Lung (tissue), 11 donors: ENCODE measurements at regions not wholly inside any gene's neighbourhood (a gene's known extent, or its start where the extent isn't known, plus 50 kb on each side); places are given as distances from the start of the nearest gene placed in this dataset.
A peak's percentile ranks its signal among the peaks of the same experiment; 100 is the strongest.

ENCODE experiments used
- ATAC-seq: fragments of 200-7000 bp; cut with Tn5 transposase; one replicate; pipeline ENCODE4 v1.9.1; 2020; ENCODE audit warnings: moderate number of reproducible peaks; ENCODE audit not compliant: insufficient read depth, low FRiP score
- DNase-seq, 3 donors: peaks; one replicate each; pipeline ENCODE4 v3.0.0-alpha.2; 2013 to 2017
- H3K27ac ChIP-seq, 2 donors: one replicate each; pipeline ENCODE4 v1.5.1; 2013; ENCODE audit warnings: mild to moderate bottlenecking in 2 of 2, moderate library complexity in 2 of 2, control low read depth in 1 of 2, inconsistent platforms in 1 of 2, low read depth in 1 of 2, low read length in 1 of 2
- H3K27me3 ChIP-seq, 3 donors: one replicate each; pipeline ENCODE4 v1.5.1; 2013; ENCODE audit warnings: low read length in 2 of 3; ENCODE audit not compliant: control insufficient read depth in 3 of 3, insufficient read depth in 3 of 3
- H3K36me3 ChIP-seq, 4 donors: one replicate each; pipeline ENCODE4 v1.5.1; 2013; ENCODE audit warnings: low read length in 4 of 4, mild to moderate bottlenecking in 1 of 4, moderate library complexity in 1 of 4; ENCODE audit not compliant: control insufficient read depth in 4 of 4, insufficient read depth in 4 of 4
- H3K4me1 ChIP-seq, 5 donors: one replicate each; pipeline ENCODE4 v1.5.1; 2013; ENCODE audit warnings: low read length in 5 of 5, mild to moderate bottlenecking in 2 of 5, moderate library complexity in 1 of 5; ENCODE audit not compliant: control insufficient read depth in 5 of 5, insufficient read depth in 5 of 5
- H3K4me3 ChIP-seq: one replicate; pipeline ENCODE4 v1.5.1; 2013; ENCODE audit warnings: mild to moderate bottlenecking, control low read depth, moderate library complexity
- H3K9ac ChIP-seq, 2 donors: one replicate each; pipeline ENCODE4 v1.5.1; 2013; ENCODE audit warnings: low read length in 2 of 2, control low read depth in 1 of 2; ENCODE audit not compliant: insufficient read depth in 1 of 2
- H3K9me3 ChIP-seq, 4 donors: one replicate each; pipeline ENCODE4 v1.5.1; 2013; ENCODE audit warnings: low read length in 3 of 4, mild to moderate bottlenecking in 1 of 4, moderate library complexity in 1 of 4; ENCODE audit not compliant: control insufficient read depth in 4 of 4, insufficient read depth in 3 of 4
- CTCF ChIP-seq: IDR thresholded peaks from 2 replicates; pipeline ENCODE4 v1.5.1; 2012; ENCODE audit warnings: mild to moderate bottlenecking; ENCODE audit errors: control extremely low read depth, extremely low read depth
- WGBS, 2 donors: extraction: QIAGEN DNeasy Blood & Tissue Kit; methylation state at CpG; one replicate each; pipeline ENCODE4 v1.1.7; 2013; 5-methylcytosine and 5-hydroxymethylcytosine counted together
- donor health status: control.
- donor health status: control.
- donor health status: Bipolar disorder and iron deficiency.
- donor health status: healthy.
- donor health status: DM: yes; HTN: yes; CAD: no.

GRCh38 chr12:3950714-3951320 lies 77.6 kb upstream of the PARP11 start:
- Histone ChIP-seq H3K4me1 (no peaks in the 10 kb centered on the region), H3K9ac (no peak overlapping the region), H3K9me3 (no peaks in the 10 kb centered on the region), H3K36me3 (no peaks in the 10 kb centered on the region), H3K4me3 (no peak overlapping the region), H3K27ac (no peak overlapping the region), H3K27me3 (no peaks in the 10 kb centered on the region)
- ATAC-seq = no peak
- 69 to 87% methylated on average over 7 of the region's 7 CpGs for WGBS, 2 donors
- TF ChIP-seq CTCF = no peak
- DNase-seq = no peak

- ATAC-seq (no peak), DNase-seq (peak in 2 of 3 donors; percentile 49 to 75)
- Histone ChIP-seq H3K9me3 (no peaks in the 10 kb centered on the region), H3K4me3 (no peak overlapping the region), H3K27ac (no peak overlapping the region), H3K4me1 (no peaks in the 10 kb centered on the region), H3K9ac (no peak overlapping the region), H3K27me3 (no peaks in the 10 kb centered on the region), H3K36me3 (no peaks in the 10 kb centered on the region)
- no peak for TF ChIP-seq CTCF
- 50 to 54% methylated on average over 5 of the region's 5 CpGs for WGBS, 2 donors
Observed at GRCh38 chr12:3947781-3948180, 74.6 kb upstream of the PARP11 start.

GRCh38 chr12:3945671-3946070 lies 72.5 kb upstream of the PARP11 start:
- Histone ChIP-seq H3K27me3 (no peaks in the 10 kb centered on the region), H3K9ac (no peak overlapping the region), H3K9me3 (no peaks in the 10 kb centered on the region), H3K36me3 (no peaks in the 10 kb centered on the region), H3K4me3 (no peak overlapping the region), H3K27ac (no peak overlapping the region), H3K4me1 (no peaks in the 10 kb centered on the region)
- 69 to 70% methylated on average over 3 of the region's 3 CpGs for WGBS, 2 donors
- DNase-seq = no peak
- ATAC-seq = no peak
- TF ChIP-seq CTCF = no peak

- Histone ChIP-seq H3K27me3 (no peaks in the 10 kb centered on the region), H3K9me3 (no peaks in the 10 kb centered on the region), H3K27ac (no peak overlapping the region), H3K9ac (no peak overlapping the region), H3K4me1 (no peaks in the 10 kb centered on the region), H3K4me3 (no peak overlapping the region), H3K36me3 (no peaks in the 10 kb centered on the region)
- no peak for TF ChIP-seq CTCF
- DNase-seq (no peak), ATAC-seq (no peak)
- 73 to 79% methylated on average over 1 of the region's 1 CpG for WGBS, 2 donors
Observed at GRCh38 chr12:3944620-3945019, 71.4 kb upstream of the PARP11 start.
